ENCODE measurements at regions not wholly inside any gene's neighbourhood (a gene's known extent, or its start where the extent isn't known, plus 50 kb on each side); places are given as distances from the start of the nearest gene placed in this dataset.
A peak's percentile ranks its signal among the peaks of the same experiment; 100 is the strongest.

- no peak overlapping the region for H3K27ac Mint-ChIP-seq
- H3K36me3 Mint-ChIP-seq = no peaks in the 10 kb centered on the region
- H3K9me3 Mint-ChIP-seq = no peaks in the 10 kb centered on the region
- peaks cover 12% of the 10 kb centered on the region for H3K27me3 Mint-ChIP-seq
- no peak overlapping the region for H3K4me3 Mint-ChIP-seq
- H3K4me1 Mint-ChIP-seq = peaks cover 10% of the 10 kb centered on the region
Measured at GRCh38 chr15:93150910-93151881, 62.2 kb upstream of the RGMA start.

GRCh38 chr15:93146601-93147000 lies 57.6 kb upstream of the RGMA start:
- peaks cover 7% of the 10 kb centered on the region for H3K27me3 Mint-ChIP-seq

GRCh38 chr15:93146196-93146595 lies 57.2 kb upstream of the RGMA start:
- Mint-ChIP-seq H3K27ac (no peak overlapping the region), H3K4me1 (peaks cover 9% of the 10 kb centered on the region), H3K36me3 (no peaks in the 10 kb centered on the region), H3K9me3 (no peaks in the 10 kb centered on the region), H3K27me3 (peaks cover 6% of the 10 kb centered on the region), H3K4me3 (no peak overlapping the region)

More at GRCh38 chr15:93146601-93147000, 57.6 kb upstream of the RGMA start:
- Mint-ChIP-seq H3K4me3 (no peak overlapping the region), H3K27ac (no peak overlapping the region), H3K4me1 (peaks cover 5% of the 10 kb centered on the region), H3K36me3 (no peaks in the 10 kb centered on the region), H3K9me3 (no peaks in the 10 kb centered on the region)

- Mint-ChIP-seq H3K27me3 (peaks cover 2% of the 10 kb centered on the region), H3K4me1 (peaks cover 12% of the 10 kb centered on the region), H3K27ac (peak overlapping the region; percentile 38), H3K4me3 (no peak overlapping the region), H3K36me3 (no peaks in the 10 kb centered on the region), H3K9me3 (no peaks in the 10 kb centered on the region)
Measured at GRCh38 chr15:93144463-93145236, 55.6 kb upstream of the RGMA start.

GRCh38 chr15:93143186-93143585 lies 54.2 kb upstream of the RGMA start:
- H3K4me1 Mint-ChIP-seq = peaks cover 12% of the 10 kb centered on the region
- H3K27ac Mint-ChIP-seq = no peak overlapping the region
- no peak overlapping the region for H3K4me3 Mint-ChIP-seq
- H3K9me3 Mint-ChIP-seq = no peaks in the 10 kb centered on the region
- no peaks in the 10 kb centered on the region for H3K27me3 Mint-ChIP-seq
- H3K36me3 Mint-ChIP-seq = no peaks in the 10 kb centered on the region

- no peaks in the 10 kb centered on the region for H3K36me3 Mint-ChIP-seq
- no peaks in the 10 kb centered on the region for H3K27me3 Mint-ChIP-seq
- no peak overlapping the region for H3K4me3 Mint-ChIP-seq
- no peak overlapping the region for H3K27ac Mint-ChIP-seq
- H3K4me1 Mint-ChIP-seq = peaks cover 12% of the 10 kb centered on the region
- no peaks in the 10 kb centered on the region for H3K9me3 Mint-ChIP-seq
Measured at GRCh38 chr15:93141371-93141794, 52.4 kb upstream of the RGMA start.

GRCh38 chr15:93139436-93139835 lies 50.4 kb upstream of the RGMA start:
- peaks cover 12% of the 10 kb centered on the region for H3K4me1 Mint-ChIP-seq
- H3K4me3 Mint-ChIP-seq = no peak overlapping the region
- H3K27me3 Mint-ChIP-seq = no peaks in the 10 kb centered on the region
- no peaks in the 10 kb centered on the region for H3K9me3 Mint-ChIP-seq
- H3K36me3 Mint-ChIP-seq = no peaks in the 10 kb centered on the region
- no peak overlapping the region for H3K27ac Mint-ChIP-seq

- Mint-ChIP-seq H3K9me3 (no peaks in the 10 kb centered on the region), H3K27me3 (no peaks in the 10 kb centered on the region), H3K36me3 (no peaks in the 10 kb centered on the region), H3K27ac (no peak overlapping the region), H3K4me3 (no peak overlapping the region), H3K4me1 (peaks cover 12% of the 10 kb centered on the region)
Measured at GRCh38 chr15:93138681-93139250, 49.8 kb upstream of the RGMA start.
